ENCODE measurements at regions not wholly inside any gene's neighbourhood (a gene's known extent, or its start where the extent isn't known, plus 50 kb on each side); places are given as distances from the start of the nearest gene placed in this dataset.
"Not testable (repeated sequence)": the region's sequence is repeated elsewhere in the genome, so short reads cannot be mapped to it uniquely, and the experiment has no call there.

GRCh38 chr7:36040679-36041078, 112.4 kb upstream of the EEPD1 start:
- no peak for DNase-seq

- no peak for DNase-seq
Measured at GRCh38 chr7:36044101-36044892, 108.8 kb upstream of the EEPD1 start.

- no peak for DNase-seq
Measured at GRCh38 chr7:36045326-36045725, 107.7 kb upstream of the EEPD1 start.

GRCh38 chr7:36045830-36046341, 107.2 kb upstream of the EEPD1 start:
- DNase-seq = no peak

- DNase-seq = no peak
Measured at GRCh38 chr7:36047091-36047658, 105.9 kb upstream of the EEPD1 start.

GRCh38 chr7:36048141-36048901, 104.7 kb upstream of the EEPD1 start:
- DNase-seq = no peak

- no peak for DNase-seq
Measured at GRCh38 chr7:36048902-36049240, 104.2 kb upstream of the EEPD1 start.

- DNase-seq = no peak
Measured at GRCh38 chr7:36051501-36051900, 101.6 kb upstream of the EEPD1 start.

- no peak for DNase-seq
Measured at GRCh38 chr7:36053589-36053988, 99.5 kb upstream of the EEPD1 start.

GRCh38 chr7:36054637-36055036, 98.4 kb upstream of the EEPD1 start:
- no peak for DNase-seq

GRCh38 chr7:36055207-36055606, 97.8 kb upstream of the EEPD1 start:
- DNase-seq = no peak

GRCh38 chr7:36057323-36057722, 95.7 kb upstream of the EEPD1 start:
- no peak for DNase-seq

GRCh38 chr7:36058020-36058592, 94.9 kb upstream of the EEPD1 start:
- DNase-seq = no peak

GRCh38 chr7:36060388-36060787, 92.7 kb upstream of the EEPD1 start:
- not testable (repeated sequence) for DNase-seq

- no peak for DNase-seq
Measured at GRCh38 chr7:36062154-36062815, 90.8 kb upstream of the EEPD1 start.

- DNase-seq = no peak
Measured at GRCh38 chr7:36064676-36065075, 88.4 kb upstream of the EEPD1 start.

- not testable (repeated sequence) for DNase-seq
Measured at GRCh38 chr7:36065563-36066342, 87.3 kb upstream of the EEPD1 start.

GRCh38 chr7:36066343-36066664, 86.8 kb upstream of the EEPD1 start:
- DNase-seq = no peak

GRCh38 chr7:36070230-36070629, 82.8 kb upstream of the EEPD1 start:
- no peak for DNase-seq

GRCh38 chr7:36071605-36072004, 81.4 kb upstream of the EEPD1 start:
- DNase-seq = no peak

GRCh38 chr7:36072620-36073019, 80.4 kb upstream of the EEPD1 start:
- no peak for DNase-seq

GRCh38 chr7:36075561-36075960, 77.5 kb upstream of the EEPD1 start:
- no peak for DNase-seq
